WI38 (cell line): ENCODE measurements at regions not wholly inside any gene's neighbourhood (a gene's known extent, or its start where the extent isn't known, plus 50 kb on each side); places are given as distances from the start of the nearest gene placed in this dataset.

Source experiments
- H3K4me3 ChIP-seq: 2 replicates; pipeline ENCODE4 v1.5.1; 2011; ENCODE audit warnings: low read depth, mild to moderate bottlenecking, control low read depth, low read length
- CTCF ChIP-seq: IDR thresholded peaks from 2 replicates; pipeline ENCODE4 v1.5.1; 2012; ENCODE audit warnings: low read depth, mild to moderate bottlenecking, control low read depth, low read length

DNA sequence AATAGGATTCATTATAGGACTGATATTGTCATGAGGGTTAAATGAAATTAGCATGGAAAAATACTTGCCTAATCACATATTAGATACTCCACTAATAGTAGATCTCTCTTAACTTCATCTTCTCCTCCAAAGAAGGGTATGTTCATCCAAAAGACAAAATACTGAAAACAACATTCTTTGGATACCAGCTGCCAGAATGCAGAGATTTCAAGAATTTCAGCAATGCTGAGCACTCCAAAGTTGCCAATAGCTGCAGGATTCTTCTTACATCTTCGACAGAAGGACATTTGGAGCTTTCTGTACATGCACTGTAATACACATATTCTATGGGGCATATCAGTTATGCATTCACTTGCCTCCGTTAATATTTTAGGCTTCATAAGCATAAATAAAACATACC, 436.5 kb downstream of the HAPSTR1 start:
- no peak overlapping the region for H3K4me3 ChIP-seq
- TF ChIP-seq CTCF = no peak

DNA sequence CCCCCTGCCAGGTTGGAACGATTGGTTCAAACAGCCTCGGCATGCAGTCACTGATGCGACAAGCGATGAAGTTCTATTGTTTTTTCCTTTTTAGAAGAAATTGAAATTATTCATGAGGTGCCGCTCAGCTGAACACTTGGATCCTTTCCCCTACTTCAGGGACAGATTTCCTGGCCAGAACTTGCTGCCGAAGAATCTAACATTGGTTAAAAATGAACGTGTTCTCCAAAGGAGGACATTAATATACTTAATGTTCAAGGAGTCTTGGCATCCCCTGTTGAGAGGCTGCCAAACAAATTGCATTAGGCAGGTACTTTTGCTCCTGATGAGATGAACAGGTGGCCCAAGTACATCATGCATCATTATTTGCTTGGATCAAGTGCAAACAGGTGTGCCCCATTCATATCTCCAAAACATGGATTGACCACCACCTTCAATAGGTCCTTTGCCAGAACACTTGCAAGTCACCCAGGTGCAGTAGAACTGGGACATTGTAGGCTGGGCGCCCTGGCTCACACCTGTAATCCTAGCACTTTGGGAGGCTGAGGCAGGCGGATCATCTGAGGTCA, 437.2 kb downstream of the HAPSTR1 start:
- H3K4me3 ChIP-seq = no peak overlapping the region

DNA sequence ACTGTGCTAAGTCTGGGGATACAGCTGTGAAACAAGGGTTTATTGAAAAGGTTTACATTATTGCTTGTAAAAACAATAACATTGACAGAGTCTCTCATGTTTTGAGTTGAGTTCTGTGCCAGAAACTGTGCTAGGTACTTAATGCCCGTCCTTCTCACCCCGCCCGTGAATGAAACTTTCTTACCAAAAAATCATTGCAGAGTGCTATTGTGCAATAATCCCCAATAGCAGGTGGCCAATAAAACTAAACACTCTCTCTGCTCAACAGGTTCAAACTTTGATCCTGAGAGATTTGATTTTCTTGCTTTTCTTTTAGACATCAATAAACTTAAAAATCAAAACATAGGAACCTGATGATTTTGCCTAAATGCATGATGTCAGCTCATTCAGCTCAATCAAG, 441.6 kb downstream of the HAPSTR1 start:
- H3K4me3 ChIP-seq = no peak overlapping the region
- no peak for TF ChIP-seq CTCF

More for the DNA sequence above, 437.2 kb downstream of the HAPSTR1 start:
- TF ChIP-seq CTCF = no peak

- no peak overlapping the region for H3K4me3 ChIP-seq
- TF ChIP-seq CTCF = no peak
Measured at GRCh38 chr16:9534759-9535158, 443.3 kb downstream of the HAPSTR1 start.

- TF ChIP-seq CTCF = no peak
Measured at GRCh38 chr16:9536905-9537304, 445.5 kb downstream of the HAPSTR1 start.

DNA sequence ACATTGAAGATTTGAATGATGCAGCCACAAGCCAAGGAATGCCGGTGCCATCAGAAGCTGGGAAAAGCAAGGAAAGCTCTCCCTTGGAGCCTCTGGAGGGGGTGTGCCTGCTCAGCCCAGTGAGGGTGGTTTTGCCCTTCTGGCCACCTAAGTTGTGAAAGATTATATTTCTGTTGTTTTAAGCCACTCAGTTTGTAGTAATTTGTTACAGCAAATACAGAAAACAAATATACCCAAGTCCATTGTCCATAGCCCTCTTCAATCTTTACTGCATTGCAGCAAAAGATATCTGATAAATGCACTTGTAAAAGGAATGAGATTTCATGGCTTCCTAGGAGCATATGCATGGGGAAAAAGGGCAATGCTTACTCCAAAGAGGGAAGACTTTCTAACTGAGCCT, 447.9 kb downstream of the HAPSTR1 start:
- TF ChIP-seq CTCF = no peak
- no peak overlapping the region for H3K4me3 ChIP-seq

More at GRCh38 chr16:9536905-9537304, 445.5 kb downstream of the HAPSTR1 start:
- no peak overlapping the region for H3K4me3 ChIP-seq

DNA sequence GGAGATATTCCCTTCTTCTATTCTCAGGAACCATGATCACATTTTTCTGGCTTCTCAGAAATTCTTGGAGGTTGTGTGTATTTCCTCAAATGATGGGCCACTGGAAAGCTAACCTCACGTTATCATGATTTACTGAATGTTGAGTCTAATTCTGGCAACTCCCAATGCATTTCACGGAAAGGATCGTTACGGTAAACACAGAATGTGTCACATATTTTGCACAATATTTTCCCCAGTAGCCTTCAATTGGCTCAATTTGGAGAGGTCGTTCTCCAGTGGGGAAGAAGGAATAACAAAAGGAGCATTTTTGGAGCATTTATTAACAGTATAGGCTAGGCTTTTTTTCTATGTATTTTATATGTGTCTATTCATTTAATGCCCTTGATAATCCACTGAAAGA, 450.3 kb downstream of the HAPSTR1 start:
- TF ChIP-seq CTCF = no peak
- H3K4me3 ChIP-seq = no peak overlapping the region
